ENCODE measurements at regions not wholly inside any gene's neighbourhood (a gene's known extent, or its start where the extent isn't known, plus 50 kb on each side); places are given as distances from the start of the nearest gene placed in this dataset.
A peak's percentile ranks its signal among the peaks of the same experiment; 100 is the strongest.
"Not testable (repeated sequence)": the region's sequence is repeated elsewhere in the genome, so short reads cannot be mapped to it uniquely, and the experiment has no call there.

DNA sequence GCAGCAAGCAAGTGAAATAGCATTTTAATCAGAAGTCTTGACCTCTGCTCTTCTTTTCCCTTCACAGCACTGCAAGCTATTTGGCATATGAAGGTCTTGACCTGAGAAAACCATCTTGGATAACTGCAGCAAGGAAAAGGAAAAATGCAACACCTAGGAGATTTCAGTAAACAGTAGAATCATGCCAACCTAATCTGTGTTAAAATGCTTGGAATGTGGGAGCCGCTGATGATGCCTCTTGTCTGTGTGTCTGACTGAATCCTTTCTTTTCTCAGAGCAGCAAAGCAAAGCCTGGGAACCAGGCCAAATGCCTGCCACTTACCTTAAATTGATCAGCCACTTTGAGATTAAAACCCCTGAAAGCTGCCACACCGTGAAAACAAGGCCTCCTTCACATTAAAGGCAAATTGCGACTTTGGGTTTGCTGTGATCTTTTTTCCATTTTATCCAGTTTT is 80.4 kb upstream of the CDK6 start:
- no peak for DNase-seq (ENCODE audit: low spot score)

DNA sequence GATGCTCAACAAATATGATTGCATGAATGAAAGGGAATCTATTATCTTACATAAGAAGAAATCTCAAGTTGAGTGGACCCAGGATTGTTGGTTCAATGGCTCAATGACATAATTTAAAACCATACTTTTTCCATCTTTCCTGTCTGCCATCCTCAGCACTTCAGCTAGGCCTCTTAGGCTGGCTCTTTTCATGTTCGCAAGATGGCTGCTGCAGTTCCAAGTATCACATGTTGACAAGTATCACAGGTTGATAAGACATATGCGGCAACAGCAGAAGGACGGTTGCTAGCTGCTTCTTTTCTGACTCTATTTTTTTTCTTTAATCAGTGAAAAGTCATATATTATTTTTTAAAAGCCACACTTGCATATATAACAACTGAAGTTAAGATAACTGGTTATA is 79.0 kb upstream of the CDK6 start:
- DNase-seq (ENCODE audit: low spot score), result no peak

DNA sequence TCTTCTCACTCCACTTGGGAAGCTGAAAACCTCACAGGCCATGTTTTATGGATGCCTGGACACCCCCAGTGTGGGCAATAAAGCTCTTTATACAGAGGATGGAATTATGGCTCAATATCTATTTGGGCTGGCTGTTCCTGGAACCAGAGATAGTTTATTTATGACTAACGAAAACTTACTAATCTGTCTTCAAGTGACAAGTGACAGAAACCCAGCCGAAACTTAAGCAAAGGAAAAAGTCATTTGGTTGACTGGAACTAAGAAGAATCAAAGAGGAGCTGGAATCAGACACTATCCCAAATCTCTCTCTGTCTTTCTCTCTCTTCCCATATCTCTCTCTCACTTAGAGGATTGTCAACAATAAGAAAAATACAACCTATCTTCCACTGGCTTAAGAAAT is 78.3 kb upstream of the CDK6 start:
- DNase-seq (ENCODE audit: low spot score), result no peak

DNA sequence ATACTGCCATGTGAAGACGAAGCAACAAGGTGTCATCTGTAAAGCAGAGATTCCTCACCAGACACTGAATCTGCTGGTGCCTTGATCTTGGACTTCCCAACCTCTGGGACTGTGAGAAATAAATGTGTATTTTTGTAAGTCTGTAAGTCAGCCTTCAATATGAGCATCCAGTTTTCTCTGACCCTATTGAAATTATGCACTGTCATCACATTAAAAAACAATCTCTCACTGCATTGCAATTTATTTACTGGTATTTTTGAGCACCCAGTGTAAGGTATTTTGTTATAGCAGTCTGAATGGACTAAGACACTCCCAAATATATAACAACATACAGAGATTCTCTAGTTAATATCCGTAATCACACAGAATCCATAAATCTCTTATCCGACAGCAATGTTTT is 77.5 kb upstream of the CDK6 start:
- DNase-seq (ENCODE audit: low spot score), result no peak

DNA sequence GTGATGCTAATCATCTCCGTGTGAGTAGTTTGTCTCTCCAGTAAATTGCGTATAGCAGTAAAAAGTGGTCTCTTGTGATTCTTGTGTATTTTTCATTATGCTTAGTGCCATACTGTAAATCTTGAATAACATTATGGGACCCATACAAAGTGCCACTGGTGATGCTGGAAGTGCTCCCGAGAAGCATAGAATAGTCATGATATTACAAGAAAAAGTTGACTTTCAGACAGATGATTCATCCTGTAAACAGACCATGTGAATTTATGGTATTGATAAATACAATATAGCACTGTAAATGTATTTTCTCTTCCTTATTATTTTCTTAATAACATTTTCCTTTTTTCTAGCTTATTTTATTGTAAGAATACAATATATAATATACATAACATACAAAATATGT is 74.6 kb upstream of the CDK6 start:
- no peak for DNase-seq (ENCODE audit: low spot score)

DNA sequence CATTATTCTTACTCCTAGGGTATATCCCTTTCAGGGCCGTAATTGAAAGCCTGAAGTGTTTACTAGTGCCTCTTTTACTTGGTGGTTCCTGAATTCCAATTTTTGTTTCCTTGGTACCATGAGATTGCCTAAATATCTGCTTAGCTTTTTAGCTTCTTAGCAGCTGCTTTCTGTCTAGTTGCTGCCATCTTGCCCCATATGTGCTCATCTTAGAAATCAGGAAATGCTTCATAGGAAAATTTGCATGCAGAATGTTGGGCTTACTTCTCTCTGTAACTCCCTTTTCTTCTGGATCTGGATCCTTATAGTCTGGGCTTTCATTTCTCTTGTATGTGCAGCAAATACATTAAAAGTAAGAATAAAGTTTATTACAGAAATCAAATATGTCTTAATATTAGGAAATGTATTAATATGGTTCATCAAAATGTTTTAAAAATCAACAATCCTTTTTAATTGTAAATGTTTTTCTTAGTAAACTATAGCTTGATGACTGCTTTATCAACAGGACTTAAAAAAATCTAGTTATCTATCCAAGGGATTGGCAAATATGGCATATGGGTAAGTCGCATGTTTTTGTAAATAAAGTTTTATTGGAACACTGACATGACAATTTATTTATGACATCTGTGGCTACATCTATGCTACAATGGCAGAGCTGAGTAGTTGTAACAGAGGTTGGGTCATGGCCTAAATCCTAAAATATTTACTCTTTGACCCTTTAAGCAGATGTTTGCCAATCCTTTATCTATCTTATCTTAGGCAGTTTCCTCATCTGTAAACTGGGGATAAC is 73.5 kb upstream of the CDK6 start:
- no peak for DNase-seq (ENCODE audit: low spot score)

DNA sequence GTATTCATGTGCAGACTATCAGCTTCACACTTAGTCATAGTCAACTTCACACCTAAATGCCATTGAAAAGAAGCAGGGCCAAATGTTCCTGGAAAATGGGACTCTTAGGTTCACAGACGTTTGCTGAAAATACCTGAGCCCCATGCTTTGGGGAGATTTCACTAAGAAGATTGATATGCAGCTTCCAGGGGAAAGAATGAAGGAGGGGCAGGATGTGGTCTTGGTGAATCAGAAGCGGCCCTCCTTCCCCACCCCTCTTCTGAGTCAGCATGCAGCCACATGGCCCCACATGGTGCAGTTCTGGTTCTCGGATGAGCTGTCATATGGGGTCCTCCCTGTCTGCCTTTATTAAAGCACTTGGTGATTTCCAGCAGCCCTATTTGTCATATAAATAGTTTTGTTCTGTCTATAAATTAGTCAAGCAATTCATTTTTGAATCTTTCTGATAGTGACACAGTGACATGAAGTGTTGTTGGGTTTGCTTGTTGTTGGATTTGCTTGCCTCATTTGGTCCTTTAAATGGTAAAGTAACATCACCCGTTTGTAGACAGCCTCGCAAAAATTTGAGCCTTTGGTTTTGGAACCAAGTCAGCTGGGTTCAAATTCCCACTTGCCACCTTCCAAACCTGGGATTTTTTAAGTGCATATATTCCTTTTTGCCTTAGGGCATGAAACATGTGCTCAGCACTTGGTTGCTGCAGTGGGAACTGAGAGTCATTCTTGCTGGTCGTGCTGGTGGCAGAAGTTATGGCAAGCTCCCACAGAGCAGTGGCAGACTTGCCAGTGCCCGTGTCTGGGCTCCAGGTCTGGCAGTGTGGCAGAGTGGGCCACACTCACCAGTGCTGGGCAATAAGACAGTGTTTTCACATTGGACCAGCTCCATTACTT is 68.1 kb upstream of the CDK6 start:
- DNase-seq (ENCODE audit: low spot score), result no peak

DNA sequence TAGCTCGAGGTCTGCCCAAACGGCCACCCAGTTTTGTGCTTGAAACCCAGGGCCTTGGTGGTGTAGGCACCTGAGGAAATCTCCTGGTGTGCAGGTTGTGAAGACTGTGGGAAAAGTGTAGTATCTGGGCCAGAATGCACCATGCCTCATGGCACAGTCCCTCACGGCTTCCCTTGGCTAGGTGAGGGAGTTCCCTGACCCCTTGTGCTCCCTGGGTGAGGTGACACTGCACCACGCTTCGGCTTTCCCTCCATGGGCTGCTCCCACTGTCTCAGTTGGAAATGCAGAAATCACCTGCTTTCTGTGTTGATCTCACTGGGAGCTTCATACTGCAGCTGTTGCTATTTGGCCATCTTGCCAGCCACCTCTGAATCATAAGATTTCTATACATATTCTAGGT is 62.4 kb upstream of the CDK6 start:
- peak; percentile 69 for DNase-seq (ENCODE audit: low spot score)

DNA sequence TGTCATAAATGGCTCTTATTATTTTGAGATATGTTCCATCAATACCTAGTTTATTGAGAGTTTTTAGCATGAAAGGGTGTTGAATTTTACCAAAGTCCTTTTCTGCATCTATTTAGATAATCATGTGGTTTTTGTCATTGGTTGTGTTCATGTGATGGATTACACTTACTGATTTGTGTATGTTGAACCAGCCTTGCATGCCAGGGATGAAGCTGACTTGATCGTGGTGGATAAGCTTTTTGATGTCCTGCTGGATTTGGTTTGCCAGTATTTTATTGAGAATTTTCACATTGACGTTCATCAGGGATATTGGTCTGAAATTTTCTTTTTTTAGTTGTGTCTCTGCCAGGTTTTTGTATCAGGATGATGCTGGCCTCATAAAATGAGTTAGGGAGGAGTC is 58.5 kb upstream of the CDK6 start:
- DNase-seq (ENCODE audit: low spot score), result not testable (repeated sequence)

DNA sequence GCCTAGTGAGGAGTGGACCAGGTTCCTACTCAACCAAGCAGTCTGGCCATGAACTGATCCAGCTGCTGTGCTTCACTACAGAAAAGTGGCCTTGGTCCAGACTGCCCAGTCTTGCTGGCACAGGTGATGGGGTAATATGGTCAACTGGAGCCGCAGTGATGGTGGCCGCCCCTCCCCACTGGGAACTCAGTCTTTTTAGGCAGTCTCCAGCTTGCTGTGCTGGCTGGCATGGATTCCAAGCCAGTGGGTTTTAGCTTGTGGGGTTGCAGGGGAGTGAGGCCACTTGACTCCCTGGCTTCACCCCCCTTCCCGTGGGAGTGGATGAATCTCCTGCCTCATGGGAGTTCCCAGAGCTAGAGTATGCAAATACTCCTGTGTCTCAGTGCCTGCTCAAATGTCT is 52.7 kb upstream of the CDK6 start:
- no peak for DNase-seq (ENCODE audit: low spot score)

Data from mesenteric fat pad (tissue), 1 donor.